ENCODE measurements at regions not wholly inside any gene's neighbourhood (a gene's known extent, or its start where the extent isn't known, plus 50 kb on each side); places are given as distances from the start of the nearest gene placed in this dataset.

- no peaks in the 10 kb centered on the region for H3K27me3 ChIP-seq (ENCODE audit: control insufficient read depth, insufficient read depth, low read length)
- no peak overlapping the region for H3K4ac ChIP-seq (ENCODE audit: low read depth, low read length)
- no peak overlapping the region for H2BK5ac ChIP-seq (ENCODE audit: low read depth, low read length, poor library complexity, severe bottlenecking)
- no peak for ATAC-seq (ENCODE audit: low read depth)
- H4K20me1 ChIP-seq (ENCODE audit: insufficient read depth, low read length): no peaks in the 10 kb centered on the region
- no peak overlapping the region for H3K56ac ChIP-seq (ENCODE audit: extremely low read depth, insufficient read depth, low read length)
- no peak overlapping the region for H4K8ac ChIP-seq (ENCODE audit: low read depth in 2 of 2, low read length in 2 of 2)
- no peak overlapping the region for H3K4me3 ChIP-seq (ENCODE audit: insufficient read depth, low read depth, low read length)
- H4K5ac ChIP-seq (ENCODE audit: low read depth, low read length): no peak overlapping the region
- no peak overlapping the region for H3K23ac ChIP-seq (ENCODE audit: low read depth, low read length)
- ChIA-PET POLR2A (ENCODE audit: unreplicated experiment) (no interaction called here), CTCF (interaction anchor here (0.7 kb wide), 1 partner anchor 40 kb away, joined by 3 read pairs; no protein-coding TSS in a partner anchor)
- H2AK5ac ChIP-seq (ENCODE audit: low read depth, low read length): no peak overlapping the region
- H3K27ac ChIP-seq (ENCODE audit: insufficient read depth, low read length): no peak overlapping the region
- dilution Hi-C loops (cut with HindIII; ENCODE audit: low sequenced_read_pairs, unreplicated experiment) (no loop called here), in situ Hi-C loops (cut with MboI; ENCODE audit: low sequenced_read_pairs) (no loop called here), intact Hi-C loops (cut with micrococcal nuclease) (no loop called here)
- H3K14ac ChIP-seq (replicated peaks; ENCODE audit: low read depth, low read length): no peak overlapping the region
- no peaks in the 10 kb centered on the region for H3K9me1 ChIP-seq (ENCODE audit: insufficient read depth, low read length)
- no peaks in the 10 kb centered on the region for H3K4me1 ChIP-seq (ENCODE audit: control insufficient read depth, insufficient read depth, low read length)
- H2BK15ac ChIP-seq (ENCODE audit: low read depth, low read length): no peak overlapping the region
- H3K36me3 ChIP-seq (ENCODE audit: control insufficient read depth, insufficient read depth, low read length): no peaks in the 10 kb centered on the region
- WGBS, 2 experiments (ENCODE audit: extremely low coverage in 2 of 2, insufficient read length in 1 of 2): 67% methylated on average over 1 of the region's 2 CpGs; no CpG with 5 or more reads in 1 of the 2 experiments
- H2AFZ ChIP-seq (replicated peaks; ENCODE audit: low read length, poor library complexity): no peak overlapping the region
- H4K91ac ChIP-seq (ENCODE audit: insufficient read depth, low read depth, low read length): no peak overlapping the region
- TF ChIP-seq CHD1 (IDR thresholded peaks at IDR 0.05; ENCODE audit: low read depth, low read length) (no peak), ELK1 (IDR thresholded peaks at IDR 0.05; ENCODE audit: borderline replicate concordance, low read depth, low read length) (no peak), MAZ (IDR thresholded peaks at IDR 0.05; ENCODE audit: borderline replicate concordance, low read depth, low read length) (no peak), RCOR1 (IDR thresholded peaks at IDR 0.05; ENCODE audit: insufficient replicate concordance, low read length) (no peak), MXI1 (IDR thresholded peaks at IDR 0.05; ENCODE audit: borderline replicate concordance, low read depth, low read length) (no peak), BHLHE40 (IDR thresholded peaks at IDR 0.05; ENCODE audit: low read depth, low read length) (no peak), USF2 (IDR thresholded peaks at IDR 0.05; ENCODE audit: low read depth, low read length) (no peak), CTCF (conservative IDR thresholded peaks at IDR 0.05; ENCODE audit: low read depth, low read length) (no peak), POLR2A (IDR thresholded peaks at IDR 0.05; ENCODE audit: low read depth, low read length) (no peak)
- H3K79me1 ChIP-seq (ENCODE audit: low read depth in 1 of 2, low read length in 2 of 2): no peaks in the 10 kb centered on the region
- H2BK20ac ChIP-seq (ENCODE audit: low read depth, low read length): no peak overlapping the region
- no peak overlapping the region for H3K18ac ChIP-seq (ENCODE audit: low read depth, low read length)
- no peaks in the 10 kb centered on the region for H3K9me3 ChIP-seq (ENCODE audit: control insufficient read depth, insufficient read depth, low read length)
- DNase-seq: no peak
- H2BK120ac ChIP-seq (ENCODE audit: low read depth, low read length): no peak overlapping the region
- no peak overlapping the region for H3K9ac ChIP-seq (ENCODE audit: low read depth, low read length)
- H2AK9ac ChIP-seq (replicated peaks; ENCODE audit: low read depth, low read length, poor library complexity): no peak overlapping the region
- no peak overlapping the region for H3K4me2 ChIP-seq (ENCODE audit: low read depth, low read length)
- BruUV-seq (replicated peaks): no TSS peak
These were observed 106.6 kb upstream of the IRX6 start for GRCh38 chr16:55217392-55217791.

Measured in IMR-90 (cell line).